ENCODE measurements at regions not wholly inside any gene's neighbourhood (a gene's known extent, or its start where the extent isn't known, plus 50 kb on each side); places are given as distances from the start of the nearest gene placed in this dataset.

DNA sequence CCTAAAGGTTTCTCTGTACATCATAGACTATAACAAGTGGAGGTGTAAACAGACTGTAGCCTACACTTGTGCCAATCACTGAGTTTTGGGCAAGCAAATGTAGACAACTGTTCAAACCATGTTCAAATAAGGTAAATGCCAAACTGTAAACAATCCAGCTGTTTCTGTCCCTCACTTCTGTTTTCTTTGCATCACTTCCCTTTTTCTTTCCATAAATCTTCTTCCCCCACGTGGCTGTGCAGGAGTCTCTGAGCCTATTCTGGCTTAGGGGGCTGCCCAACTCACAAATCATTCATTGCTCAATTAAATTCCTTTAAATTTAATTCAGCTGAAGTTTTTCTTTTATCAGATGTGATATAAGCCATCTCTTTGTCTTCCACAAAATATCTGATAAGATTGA, 65.1 kb upstream of the CPM start (continued):
- no peak for TF ChIP-seq POLR2AphosphoS5 (IDR thresholded peaks at IDR 0.05; ENCODE audit: low read depth, low read length)
